NCI-H1092 treated with DMSO at 0.1 percent for 48 hours (cell line): ENCODE measurements at regions not wholly inside any gene's neighbourhood (a gene's known extent, or its start where the extent isn't known, plus 50 kb on each side); places are given as distances from the start of the nearest gene placed in this dataset.
"Not testable (repeated sequence)": the region's sequence is repeated elsewhere in the genome, so short reads cannot be mapped to it uniquely, and the experiment has no call there.

ENCODE experiments used
- DNase-seq: peaks from one replicate; lab custom pipeline; 2025; lab: John Stamatoyannopoulos, UW

GRCh38 chr12:61574339-61574738 is 685.9 kb upstream of the USP15 start:
- DNase-seq: no peak

- no peak for DNase-seq
These were observed 675.3 kb upstream of the USP15 start for GRCh38 chr12:61584943-61585342.

- not testable (repeated sequence) for DNase-seq
These were observed 669.3 kb upstream of the USP15 start for GRCh38 chr12:61590864-61591263.

GRCh38 chr12:61610143-61610542 is 650.1 kb upstream of the USP15 start:
- DNase-seq: no peak

GRCh38 chr12:61629702-61630101 is 630.5 kb upstream of the USP15 start:
- DNase-seq: no peak

- DNase-seq: no peak
These were observed 613.6 kb upstream of the USP15 start for GRCh38 chr12:61646639-61647038.

- DNase-seq: no peak
These were observed 612.6 kb upstream of the USP15 start for GRCh38 chr12:61647566-61647965.

- no peak for DNase-seq
These were observed 607.9 kb upstream of the USP15 start for GRCh38 chr12:61652265-61652664.

GRCh38 chr12:61654698-61655097 is 605.5 kb upstream of the USP15 start:
- DNase-seq: no peak

- DNase-seq: no peak
These were observed 605.0 kb upstream of the USP15 start for GRCh38 chr12:61655241-61655640.

GRCh38 chr12:61667676-61668075 is 592.5 kb upstream of the USP15 start:
- no peak for DNase-seq

- DNase-seq: no peak
These were observed 583.7 kb upstream of the USP15 start for GRCh38 chr12:61676520-61676919.

- no peak for DNase-seq
These were observed 572.8 kb upstream of the USP15 start for GRCh38 chr12:61687407-61687806.

GRCh38 chr12:61694214-61694613 is 566.0 kb upstream of the USP15 start:
- no peak for DNase-seq

- no peak for DNase-seq
These were observed 558.7 kb upstream of the USP15 start for GRCh38 chr12:61701471-61701870.

GRCh38 chr12:61706783-61707182 is 553.4 kb upstream of the USP15 start:
- DNase-seq: no peak

GRCh38 chr12:61713121-61713520 is 547.1 kb upstream of the USP15 start:
- DNase-seq: no peak

- no peak for DNase-seq
These were observed 542.2 kb upstream of the USP15 start for GRCh38 chr12:61717986-61718385.

GRCh38 chr12:61739925-61740324 is 520.3 kb upstream of the USP15 start:
- no peak for DNase-seq

GRCh38 chr12:61750604-61751003 is 509.6 kb upstream of the USP15 start:
- no peak for DNase-seq

GRCh38 chr12:61754214-61754613 is 506.0 kb upstream of the USP15 start:
- DNase-seq: no peak

- DNase-seq: no peak
These were observed 502.2 kb upstream of the USP15 start for GRCh38 chr12:61757831-61758505.

- no peak for DNase-seq
These were observed 501.5 kb upstream of the USP15 start for GRCh38 chr12:61758661-61759060.

- no peak for DNase-seq
These were observed 494.3 kb upstream of the USP15 start for GRCh38 chr12:61765926-61766325.
